Mesenchymal stem cell (in vitro differentiated cells and primary cell): ENCODE measurements at regions not wholly inside any gene's neighbourhood (a gene's known extent, or its start where the extent isn't known, plus 50 kb on each side); places are given as distances from the start of the nearest gene placed in this dataset.

Source experiments
- DNase-seq: peaks from one replicate; pipeline ENCODE4 v3.0.0-alpha.2; 2013
- H2AFZ ChIP-seq: one replicate; pipeline ENCODE4 v1.6.1; 2013; ENCODE audit warnings: low read depth, mild to moderate bottlenecking, control low read depth, inconsistent platforms, low read length, moderate library complexity
- H2AK5ac ChIP-seq: 2 replicates; pipeline ENCODE4 v1.6.1; 2013; ENCODE audit warnings: low read length, moderate library complexity, mild to moderate bottlenecking, inconsistent platforms; ENCODE audit not compliant: severe bottlenecking
- H2BK120ac ChIP-seq: one replicate; pipeline ENCODE4 v1.6.1; 2013; ENCODE audit warnings: low read depth, mild to moderate bottlenecking, inconsistent platforms, low read length, moderate library complexity
- H2BK12ac ChIP-seq, 2 experiments: one replicate each; pipeline ENCODE4 v1.6.1; 2013; ENCODE audit warnings: inconsistent platforms in 2 of 2, low read length in 2 of 2, mild to moderate bottlenecking in 2 of 2, moderate library complexity in 2 of 2, control low read depth in 1 of 2
- H2BK15ac ChIP-seq: one replicate; pipeline ENCODE4 v1.6.1; 2013; ENCODE audit warnings: mild to moderate bottlenecking, low read depth, inconsistent platforms; ENCODE audit not compliant: poor library complexity, severe bottlenecking
- H2BK5ac ChIP-seq: 2 replicates; pipeline ENCODE4 v1.6.1; 2013; ENCODE audit warnings: low read depth, mild to moderate bottlenecking, low read length, control low read depth, inconsistent platforms; ENCODE audit not compliant: poor library complexity, severe bottlenecking
- H3K14ac ChIP-seq, 2 experiments: one replicate each; pipeline ENCODE4 v1.6.1; 2013; ENCODE audit warnings: inconsistent platforms in 2 of 2, low read length in 2 of 2, control low read depth in 1 of 2, mild to moderate bottlenecking in 1 of 2, moderate library complexity in 1 of 2
- H3K18ac ChIP-seq, 2 experiments: one replicate each; pipeline ENCODE4 v1.6.1; 2013; ENCODE audit warnings: inconsistent platforms in 2 of 2, low read length in 2 of 2, control low read depth in 1 of 2, low read depth in 1 of 2, mild to moderate bottlenecking in 1 of 2
- H3K23ac ChIP-seq, 2 experiments: one replicate each; pipeline ENCODE4 v1.6.1; 2013; ENCODE audit warnings: inconsistent platforms in 2 of 2, low read length in 2 of 2, mild to moderate bottlenecking in 2 of 2, moderate library complexity in 2 of 2, control low read depth in 1 of 2
- H3K27ac ChIP-seq: 2 replicates; pipeline ENCODE4 v1.5.1; 2013; ENCODE audit warnings: mild to moderate bottlenecking, moderate library complexity, low read length, control low read depth, inconsistent platforms; ENCODE audit not compliant: poor library complexity, severe bottlenecking
- H3K27me3 ChIP-seq, 2 experiments: 2 replicates each; pipeline versions ENCODE4 v1.6.1 to v1.7.0; 2013; ENCODE audit warnings: low read length in 2 of 2, mild to moderate bottlenecking in 2 of 2, moderate library complexity in 2 of 2, control low read depth in 1 of 2, inconsistent platforms in 1 of 2; ENCODE audit not compliant: control insufficient read depth in 1 of 2, insufficient read depth in 1 of 2
- H3K36me3 ChIP-seq, 2 experiments: 2 replicates each; pipeline versions ENCODE4 v1.6.1 to v1.7.0; 2013; ENCODE audit warnings: low read length in 2 of 2, control low read depth in 1 of 2, inconsistent platforms in 1 of 2, low read depth in 1 of 2, mild to moderate bottlenecking in 1 of 2; ENCODE audit not compliant: insufficient read depth in 2 of 2, control insufficient read depth in 1 of 2
- H3K4ac ChIP-seq, 2 experiments: one replicate each; pipeline ENCODE4 v1.6.1; 2013; ENCODE audit warnings: inconsistent platforms in 2 of 2, low read length in 2 of 2, mild to moderate bottlenecking in 2 of 2, moderate library complexity in 2 of 2, control low read depth in 1 of 2, low read depth in 1 of 2
- H3K4me1 ChIP-seq: 2 replicates; pipeline ENCODE4 v1.6.1; 2013; ENCODE audit warnings: low read depth, low read length, control low read depth; ENCODE audit not compliant: control insufficient read depth, insufficient read depth
- H3K4me2 ChIP-seq: 2 replicates; pipeline ENCODE4 v1.6.1; 2013; ENCODE audit warnings: low read length, mild to moderate bottlenecking, inconsistent platforms; ENCODE audit not compliant: poor library complexity, severe bottlenecking
- H3K4me3 ChIP-seq, 2 experiments: 2 replicates each; pipeline versions ENCODE4 v1.5.1 to v1.7.0; 2013; ENCODE audit warnings: low read length in 2 of 2, mild to moderate bottlenecking in 2 of 2, control low read depth in 1 of 2, low read depth in 1 of 2; ENCODE audit not compliant: insufficient read depth in 1 of 2
- H3K79me1 ChIP-seq: replicated peaks from 2 replicates; pipeline ENCODE4 v1.6.1; 2013; ENCODE audit warnings: mild to moderate bottlenecking, control low read depth, low read length, inconsistent platforms; ENCODE audit not compliant: poor library complexity, severe bottlenecking
- H3K9ac ChIP-seq: 2 replicates; pipeline ENCODE4 v1.7.0; 2013; ENCODE audit warnings: mild to moderate bottlenecking, low read length, moderate library complexity
- H3K9me3 ChIP-seq: 2 replicates; pipeline ENCODE4 v1.7.0; 2013; ENCODE audit warnings: mild to moderate bottlenecking, low read length; ENCODE audit not compliant: control insufficient read depth
- H4K8ac ChIP-seq: one replicate; pipeline ENCODE4 v1.6.1; 2013; ENCODE audit warnings: inconsistent platforms, mild to moderate bottlenecking, low read length, moderate library complexity
- H4K91ac ChIP-seq: one replicate; pipeline ENCODE4 v1.6.1; 2013; ENCODE audit warnings: mild to moderate bottlenecking, low read length, inconsistent platforms
- WGBS: methylation state at CpG from one replicate; pipeline ENCODE4 v1.1.7; 2013; ENCODE audit warnings: mixed read lengths; 5-methylcytosine and 5-hydroxymethylcytosine counted together

GRCh38 chr1:184895086-184895485 lies 79.2 kb downstream of the NIBAN1 start:
- Histone ChIP-seq H3K4me2 (no peak overlapping the region), H3K4me3 (no peak overlapping the region), H2BK15ac (no peak overlapping the region), H3K23ac (no peak overlapping the region), H3K18ac (no peak overlapping the region), H4K91ac (no peak overlapping the region), H2AK5ac (no peak overlapping the region), H3K36me3 (peaks cover 0 to 71% of the 10 kb centered on the region in 2 experiments), H3K9me3 (no peaks in the 10 kb centered on the region), H3K9ac (no peak overlapping the region), H3K27me3 (no peaks in the 10 kb centered on the region), H3K14ac (no peak overlapping the region), H3K79me1 (no peaks in the 10 kb centered on the region), H4K8ac (no peak overlapping the region), H2AFZ (no peak overlapping the region), H2BK120ac (no peak overlapping the region), H3K4ac (no peak overlapping the region), H3K27ac (no peak overlapping the region), H2BK12ac (no peak overlapping the region), H2BK5ac (no peak overlapping the region), H3K4me1 (no peaks in the 10 kb centered on the region)
- WGBS, result 100% methylated on average over 1 of the region's 2 CpGs
- DNase-seq, result no peak

GRCh38 chr1:184893695-184894094 lies 80.6 kb downstream of the NIBAN1 start:
- Histone ChIP-seq H2BK120ac (no peak overlapping the region), H3K4me1 (no peaks in the 10 kb centered on the region), H3K4me3 (no peak overlapping the region), H3K36me3 (peaks cover 0 to 71% of the 10 kb centered on the region in 2 experiments), H2BK15ac (no peak overlapping the region), H2BK12ac (no peak overlapping the region), H3K27ac (no peak overlapping the region), H2AK5ac (no peak overlapping the region), H3K23ac (no peak overlapping the region), H3K18ac (no peak overlapping the region), H3K79me1 (no peaks in the 10 kb centered on the region), H4K8ac (no peak overlapping the region), H2BK5ac (no peak overlapping the region), H3K4me2 (no peak overlapping the region), H3K9ac (no peak overlapping the region), H3K9me3 (no peaks in the 10 kb centered on the region), H3K4ac (no peak overlapping the region), H2AFZ (no peak overlapping the region), H3K14ac (no peak overlapping the region), H4K91ac (no peak overlapping the region), H3K27me3 (no peaks in the 10 kb centered on the region)
- no peak for DNase-seq
- WGBS, result 100% methylated on average over 2 of the region's 2 CpGs

DNA sequence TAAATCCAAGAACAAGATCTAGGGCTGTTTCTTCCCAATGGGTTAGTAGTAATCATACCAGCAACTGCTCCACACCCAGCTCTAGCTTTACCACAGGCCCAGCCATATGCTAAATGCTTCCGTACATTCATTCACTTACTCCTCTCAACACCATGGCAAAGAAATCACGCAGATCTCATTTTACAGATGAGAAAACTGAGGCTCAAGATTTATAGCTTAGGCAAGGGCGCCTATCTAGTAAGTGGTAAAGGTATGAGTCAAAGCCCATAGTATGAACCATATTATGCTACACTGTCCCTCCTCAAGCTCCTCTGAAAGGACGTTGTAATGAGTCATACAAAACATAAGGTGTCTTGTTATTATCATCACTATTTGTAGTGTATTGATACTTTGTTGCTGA lies 82.2 kb downstream of the NIBAN1 start:
- DNase-seq, result no peak
- no peak overlapping the region for H3K9ac ChIP-seq
- H3K23ac ChIP-seq, result no peak overlapping the region
- H2BK12ac ChIP-seq, result no peak overlapping the region
- H3K36me3 ChIP-seq, result peaks cover 0 to 65% of the 10 kb centered on the region in 2 experiments
- no peak overlapping the region for H3K4me3 ChIP-seq
- H2BK5ac ChIP-seq, result no peak overlapping the region
- H4K91ac ChIP-seq, result no peak overlapping the region
- H3K79me1 ChIP-seq, result no peaks in the 10 kb centered on the region
- no peak overlapping the region for H2AFZ ChIP-seq
- no peak overlapping the region for H3K4me2 ChIP-seq
- H2BK15ac ChIP-seq, result no peak overlapping the region
- H2BK120ac ChIP-seq, result no peak overlapping the region
- no peak overlapping the region for H3K4ac ChIP-seq
- H3K27ac ChIP-seq, result no peak overlapping the region
- no peak overlapping the region for H4K8ac ChIP-seq
- no peaks in the 10 kb centered on the region for H3K9me3 ChIP-seq
- H2AK5ac ChIP-seq, result no peak overlapping the region
- H3K14ac ChIP-seq, result no peak overlapping the region
- peaks cover 2% of the 10 kb centered on the region for H3K4me1 ChIP-seq
- 93% methylated on average over 2 of the region's 4 CpGs for WGBS
- H3K27me3 ChIP-seq, result no peaks in the 10 kb centered on the region
- H3K18ac ChIP-seq, result no peak overlapping the region

DNA sequence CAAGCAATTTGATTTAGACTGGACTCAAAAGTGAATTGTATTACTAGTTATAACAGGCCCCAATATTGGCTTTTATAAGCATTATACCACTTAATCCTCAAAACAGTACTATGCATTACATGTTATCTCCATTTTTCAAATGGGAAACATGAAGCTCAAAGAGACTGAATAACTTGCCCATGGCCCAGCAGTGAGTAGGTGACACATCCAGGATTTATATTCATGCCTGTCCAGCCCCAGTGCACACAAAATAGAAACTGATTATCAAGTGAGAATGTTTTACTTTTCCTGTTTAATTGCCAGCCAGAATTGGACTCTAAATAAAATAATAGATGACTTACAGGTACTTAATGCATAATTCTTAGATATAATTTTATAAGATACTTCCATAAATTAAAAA lies 82.9 kb downstream of the NIBAN1 start:
- no peak overlapping the region for H4K91ac ChIP-seq
- H2AFZ ChIP-seq, result no peak overlapping the region
- no peak overlapping the region for H3K4me3 ChIP-seq
- H3K36me3 ChIP-seq, result peaks cover 0 to 59% of the 10 kb centered on the region in 2 experiments
- no peak overlapping the region for H2BK12ac ChIP-seq
- no peaks in the 10 kb centered on the region for H3K27me3 ChIP-seq
- no peaks in the 10 kb centered on the region for H3K9me3 ChIP-seq
- no peaks in the 10 kb centered on the region for H3K79me1 ChIP-seq
- H2AK5ac ChIP-seq, result no peak overlapping the region
- H4K8ac ChIP-seq, result no peak overlapping the region
- H2BK15ac ChIP-seq, result no peak overlapping the region
- no peak overlapping the region for H3K4me2 ChIP-seq
- no peak overlapping the region for H3K14ac ChIP-seq
- peaks cover 2% of the 10 kb centered on the region for H3K4me1 ChIP-seq
- no peak overlapping the region for H2BK120ac ChIP-seq
- H3K27ac ChIP-seq, result no peak overlapping the region
- no peak overlapping the region for H3K18ac ChIP-seq
- H3K23ac ChIP-seq, result no peak overlapping the region
- H3K4ac ChIP-seq, result no peak overlapping the region
- no peak for DNase-seq
- H3K9ac ChIP-seq, result peak overlapping the region; percentile 75
- no peak overlapping the region for H2BK5ac ChIP-seq
